ENCODE measurements at regions not wholly inside any gene's neighbourhood (a gene's known extent, or its start where the extent isn't known, plus 50 kb on each side); places are given as distances from the start of the nearest gene placed in this dataset.
"Not testable (repeated sequence)": the region's sequence is repeated elsewhere in the genome, so short reads cannot be mapped to it uniquely, and the experiment has no call there.

DNA sequence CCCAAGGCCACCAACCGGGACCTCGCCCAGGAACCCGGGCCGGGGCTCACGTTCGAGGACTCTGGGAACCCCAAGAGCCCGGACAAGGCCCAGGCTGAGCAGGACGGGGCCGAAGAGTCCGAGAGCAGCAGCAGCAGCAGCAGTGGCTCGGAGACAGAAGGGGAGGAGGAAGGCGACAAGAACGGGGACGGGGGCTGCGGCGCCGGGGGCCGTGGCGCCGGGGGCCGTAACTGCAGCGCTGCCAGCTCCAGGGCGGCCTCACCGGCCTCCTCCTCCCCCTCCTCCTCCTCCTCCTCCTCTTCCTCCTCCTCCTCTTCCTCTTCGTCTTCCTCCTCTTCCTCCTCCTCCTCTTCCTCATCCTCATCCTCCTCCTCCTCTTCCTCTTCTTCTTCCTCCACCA is 128.4 kb downstream of the ZNF479 start:
- TF ChIP-seq, protein P1, sequence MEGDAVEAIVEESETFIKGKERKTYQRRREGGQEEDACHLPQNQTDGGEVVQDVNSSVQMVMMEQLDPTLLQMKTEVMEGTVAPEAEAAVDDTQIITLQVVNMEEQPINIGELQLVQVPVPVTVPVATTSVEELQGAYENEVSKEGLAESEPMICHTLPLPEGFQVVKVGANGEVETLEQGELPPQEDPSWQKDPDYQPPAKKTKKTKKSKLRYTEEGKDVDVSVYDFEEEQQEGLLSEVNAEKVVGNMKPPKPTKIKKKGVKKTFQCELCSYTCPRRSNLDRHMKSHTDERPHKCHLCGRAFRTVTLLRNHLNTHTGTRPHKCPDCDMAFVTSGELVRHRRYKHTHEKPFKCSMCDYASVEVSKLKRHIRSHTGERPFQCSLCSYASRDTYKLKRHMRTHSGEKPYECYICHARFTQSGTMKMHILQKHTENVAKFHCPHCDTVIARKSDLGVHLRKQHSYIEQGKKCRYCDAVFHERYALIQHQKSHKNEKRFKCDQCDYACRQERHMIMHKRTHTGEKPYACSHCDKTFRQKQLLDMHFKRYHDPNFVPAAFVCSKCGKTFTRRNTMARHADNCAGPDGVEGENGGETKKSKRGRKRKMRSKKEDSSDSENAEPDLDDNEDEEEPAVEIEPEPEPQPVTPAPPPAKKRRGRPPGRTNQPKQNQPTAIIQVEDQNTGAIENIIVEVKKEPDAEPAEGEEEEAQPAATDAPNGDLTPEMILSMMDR (IDR thresholded peaks at IDR 0.05) = not testable (repeated sequence)
- not testable (repeated sequence) for TF ChIP-seq POLR2A (IDR thresholded peaks at IDR 0.05)
